ENCODE measurements at regions not wholly inside any gene's neighbourhood (a gene's known extent, or its start where the extent isn't known, plus 50 kb on each side); places are given as distances from the start of the nearest gene placed in this dataset.
A peak's percentile ranks its signal among the peaks of the same experiment; 100 is the strongest.

GRCh38 chr12:92036061-92036620 is 109.5 kb downstream of the BTG1 start:
- H3K36me3 ChIP-seq (ENCODE audit: low read length) = no peaks in the 10 kb centered on the region
- H3K9me2 ChIP-seq (replicated peaks; ENCODE audit: insufficient read depth, low read length) = no peaks in the 10 kb centered on the region
- no peak overlapping the region for H3K27ac ChIP-seq (ENCODE audit: low read depth, low read length)
- TF ChIP-seq, protein P1, sequence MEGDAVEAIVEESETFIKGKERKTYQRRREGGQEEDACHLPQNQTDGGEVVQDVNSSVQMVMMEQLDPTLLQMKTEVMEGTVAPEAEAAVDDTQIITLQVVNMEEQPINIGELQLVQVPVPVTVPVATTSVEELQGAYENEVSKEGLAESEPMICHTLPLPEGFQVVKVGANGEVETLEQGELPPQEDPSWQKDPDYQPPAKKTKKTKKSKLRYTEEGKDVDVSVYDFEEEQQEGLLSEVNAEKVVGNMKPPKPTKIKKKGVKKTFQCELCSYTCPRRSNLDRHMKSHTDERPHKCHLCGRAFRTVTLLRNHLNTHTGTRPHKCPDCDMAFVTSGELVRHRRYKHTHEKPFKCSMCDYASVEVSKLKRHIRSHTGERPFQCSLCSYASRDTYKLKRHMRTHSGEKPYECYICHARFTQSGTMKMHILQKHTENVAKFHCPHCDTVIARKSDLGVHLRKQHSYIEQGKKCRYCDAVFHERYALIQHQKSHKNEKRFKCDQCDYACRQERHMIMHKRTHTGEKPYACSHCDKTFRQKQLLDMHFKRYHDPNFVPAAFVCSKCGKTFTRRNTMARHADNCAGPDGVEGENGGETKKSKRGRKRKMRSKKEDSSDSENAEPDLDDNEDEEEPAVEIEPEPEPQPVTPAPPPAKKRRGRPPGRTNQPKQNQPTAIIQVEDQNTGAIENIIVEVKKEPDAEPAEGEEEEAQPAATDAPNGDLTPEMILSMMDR (IDR thresholded peaks at IDR 0.05; ENCODE audit: insufficient read depth, low read length, poor library complexity, severe bottlenecking) = no peak
- TF ChIP-seq EZH2phosphoT487 (conservative IDR thresholded peaks at IDR 0.05; ENCODE audit: low read length) = no peak
- H3K4me3 ChIP-seq (ENCODE audit: insufficient read depth, low read length, poor library complexity, severe bottlenecking) = no peak overlapping the region
- no peaks in the 10 kb centered on the region for H3K79me2 ChIP-seq (ENCODE audit: insufficient read depth, low read length)
- H4K20me1 ChIP-seq (ENCODE audit: low read depth, low read length) = no peaks in the 10 kb centered on the region
- H3K27me3 ChIP-seq (ENCODE audit: low read length) = no peaks in the 10 kb centered on the region
- no peaks in the 10 kb centered on the region for H3K9me3 ChIP-seq (ENCODE audit: insufficient read depth, low read length)
- no peak overlapping the region for H3K4me2 ChIP-seq (ENCODE audit: low read depth, low read length, poor library complexity, severe bottlenecking)
- H2AFZ ChIP-seq (ENCODE audit: low read depth, low read length, severe bottlenecking) = no peak overlapping the region
- no peak overlapping the region for H3K9ac ChIP-seq (ENCODE audit: low read length)
- no peaks in the 10 kb centered on the region for H3F3A ChIP-seq (ENCODE audit: insufficient read depth)

DNA sequence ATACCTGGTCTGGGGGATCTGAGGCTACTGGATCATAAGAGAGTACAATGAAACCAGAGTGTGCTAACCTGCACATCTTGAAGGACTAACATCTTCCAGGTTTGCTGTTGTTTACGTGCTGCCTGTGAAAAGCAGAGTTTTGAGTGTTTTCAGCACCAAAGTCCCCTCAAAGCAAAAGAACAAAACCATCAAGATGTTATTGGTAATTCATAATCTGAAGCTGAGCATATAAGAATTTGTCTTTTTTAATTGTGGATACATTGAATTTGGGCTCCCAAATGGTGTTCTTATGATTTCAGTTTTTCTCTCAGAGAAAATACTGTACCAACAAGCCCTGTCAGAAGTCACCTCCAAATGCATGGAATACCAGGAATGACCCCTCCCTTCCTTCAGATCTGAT is 110.2 kb downstream of the BTG1 start:
- no peaks in the 10 kb centered on the region for H3K9me3 ChIP-seq (ENCODE audit: insufficient read depth, low read length)
- no peaks in the 10 kb centered on the region for H3K79me2 ChIP-seq (ENCODE audit: insufficient read depth, low read length)
- H3K27ac ChIP-seq (ENCODE audit: low read depth, low read length) = no peak overlapping the region
- H2AFZ ChIP-seq (ENCODE audit: low read depth, low read length, severe bottlenecking) = no peak overlapping the region
- H3K4me3 ChIP-seq (ENCODE audit: insufficient read depth, low read length, poor library complexity, severe bottlenecking) = no peak overlapping the region
- no peak overlapping the region for H3K9ac ChIP-seq (ENCODE audit: low read length)
- no peaks in the 10 kb centered on the region for H3K9me2 ChIP-seq (replicated peaks; ENCODE audit: insufficient read depth, low read length)
- H4K20me1 ChIP-seq (ENCODE audit: low read depth, low read length) = no peaks in the 10 kb centered on the region
- no peaks in the 10 kb centered on the region for H3K27me3 ChIP-seq (ENCODE audit: low read length)
- no peak overlapping the region for H3K4me2 ChIP-seq (ENCODE audit: low read depth, low read length, poor library complexity, severe bottlenecking)
- H3F3A ChIP-seq (ENCODE audit: insufficient read depth) = no peaks in the 10 kb centered on the region
- TF ChIP-seq, protein P1 (IDR thresholded peaks at IDR 0.05; ENCODE audit: insufficient read depth, low read length, poor library complexity, severe bottlenecking) = no peak
- TF ChIP-seq EZH2phosphoT487 (conservative IDR thresholded peaks at IDR 0.05; ENCODE audit: low read length) = no peak
- H3K36me3 ChIP-seq (ENCODE audit: low read length) = no peaks in the 10 kb centered on the region

- TF ChIP-seq, protein P1 (IDR thresholded peaks at IDR 0.05; ENCODE audit: insufficient read depth, low read length, poor library complexity, severe bottlenecking) = no peak
- TF ChIP-seq EZH2phosphoT487 (conservative IDR thresholded peaks at IDR 0.05; ENCODE audit: low read length) = no peak
- Histone ChIP-seq H2AFZ (ENCODE audit: low read depth, low read length, severe bottlenecking) (peak overlapping the region; percentile 60), H4K20me1 (ENCODE audit: low read depth, low read length) (no peaks in the 10 kb centered on the region), H3K27ac (ENCODE audit: low read depth, low read length) (no peak overlapping the region), H3K9me2 (replicated peaks; ENCODE audit: insufficient read depth, low read length) (no peaks in the 10 kb centered on the region), H3K27me3 (ENCODE audit: low read length) (no peaks in the 10 kb centered on the region), H3K79me2 (ENCODE audit: insufficient read depth, low read length) (no peaks in the 10 kb centered on the region), H3K36me3 (ENCODE audit: low read length) (no peaks in the 10 kb centered on the region), H3F3A (ENCODE audit: insufficient read depth) (no peaks in the 10 kb centered on the region), H3K9ac (ENCODE audit: low read length) (no peak overlapping the region), H3K4me3 (ENCODE audit: insufficient read depth, low read length, poor library complexity, severe bottlenecking) (no peak overlapping the region), H3K9me3 (ENCODE audit: insufficient read depth, low read length) (no peaks in the 10 kb centered on the region), H3K4me2 (ENCODE audit: low read depth, low read length, poor library complexity, severe bottlenecking) (peak overlapping the region; percentile 38)
Measured at GRCh38 chr12:92034858-92035401, 110.7 kb downstream of the BTG1 start.

Measured in SU-DHL-6 (cell line).